ENCODE measurements at regions not wholly inside any gene's neighbourhood (a gene's known extent, or its start where the extent isn't known, plus 50 kb on each side); places are given as distances from the start of the nearest gene placed in this dataset.

- peaks cover 3% of the 10 kb centered on the region for H3K27me3 Mint-ChIP-seq
- H3K27ac Mint-ChIP-seq = no peak overlapping the region
- TF ChIP-seq CTCF (IDR thresholded peaks at IDR 0.05; ENCODE audit: unreplicated experiment) = no peak
- H3K4me1 Mint-ChIP-seq (ENCODE audit: low read depth) = no peaks in the 10 kb centered on the region
- no peaks in the 10 kb centered on the region for H3K36me3 Mint-ChIP-seq (ENCODE audit: insufficient read depth)
- no peaks in the 10 kb centered on the region for H3K9me3 Mint-ChIP-seq (ENCODE audit: low read depth)
- DNase-seq (ENCODE audit: low spot score, unreplicated experiment) = no peak
- no peak overlapping the region for H3K4me3 Mint-ChIP-seq (ENCODE audit: low read depth)
Observed at GRCh38 chr16:73768786-73769203, 527.8 kb upstream of the PSMD7 start.

- peaks cover 20% of the 10 kb centered on the region for H3K9me3 Mint-ChIP-seq (ENCODE audit: low read depth)
- TF ChIP-seq CTCF (IDR thresholded peaks at IDR 0.05; ENCODE audit: unreplicated experiment) = no peak
- no peaks in the 10 kb centered on the region for H3K4me1 Mint-ChIP-seq (ENCODE audit: low read depth)
- H3K36me3 Mint-ChIP-seq (ENCODE audit: insufficient read depth) = no peaks in the 10 kb centered on the region
- DNase-seq (ENCODE audit: low spot score, unreplicated experiment) = no peak
- peaks cover 3% of the 10 kb centered on the region for H3K27me3 Mint-ChIP-seq
- H3K27ac Mint-ChIP-seq = no peak overlapping the region
- no peak overlapping the region for H3K4me3 Mint-ChIP-seq (ENCODE audit: low read depth)
Observed at GRCh38 chr16:73764321-73764720, 532.3 kb upstream of the PSMD7 start.

GRCh38 chr16:73756289-73757178 lies 540.1 kb upstream of the PSMD7 start:
- no peak for DNase-seq (ENCODE audit: low spot score, unreplicated experiment)

GRCh38 chr16:73753931-73754330 lies 542.7 kb upstream of the PSMD7 start:
- Mint-ChIP-seq H3K4me3 (ENCODE audit: low read depth) (no peak overlapping the region), H3K27me3 (no peaks in the 10 kb centered on the region), H3K36me3 (ENCODE audit: insufficient read depth) (no peaks in the 10 kb centered on the region), H3K27ac (no peak overlapping the region), H3K4me1 (ENCODE audit: low read depth) (peaks cover 12% of the 10 kb centered on the region), H3K9me3 (ENCODE audit: low read depth) (peaks cover 4% of the 10 kb centered on the region)
- DNase-seq (ENCODE audit: low spot score, unreplicated experiment) = no peak
- no peak for TF ChIP-seq CTCF (IDR thresholded peaks at IDR 0.05; ENCODE audit: unreplicated experiment)

More at GRCh38 chr16:73756289-73757178, 540.1 kb upstream of the PSMD7 start:
- Mint-ChIP-seq H3K9me3 (ENCODE audit: low read depth) (peaks cover 18% of the 10 kb centered on the region), H3K27ac (no peak overlapping the region), H3K36me3 (ENCODE audit: insufficient read depth) (no peaks in the 10 kb centered on the region), H3K27me3 (no peaks in the 10 kb centered on the region), H3K4me1 (ENCODE audit: low read depth) (peaks cover 12% of the 10 kb centered on the region), H3K4me3 (ENCODE audit: low read depth) (no peak overlapping the region)
- TF ChIP-seq CTCF (IDR thresholded peaks at IDR 0.05; ENCODE audit: unreplicated experiment) = no peak

- no peak for DNase-seq (ENCODE audit: low spot score, unreplicated experiment)
- Mint-ChIP-seq H3K4me1 (ENCODE audit: low read depth) (peaks cover 2% of the 10 kb centered on the region), H3K27me3 (no peaks in the 10 kb centered on the region), H3K27ac (no peak overlapping the region), H3K36me3 (ENCODE audit: insufficient read depth) (no peaks in the 10 kb centered on the region), H3K9me3 (ENCODE audit: low read depth) (peaks cover 8% of the 10 kb centered on the region), H3K4me3 (ENCODE audit: low read depth) (no peak overlapping the region)
- TF ChIP-seq CTCF (IDR thresholded peaks at IDR 0.05; ENCODE audit: unreplicated experiment) = no peak
Observed at GRCh38 chr16:73750639-73751038, 546.0 kb upstream of the PSMD7 start.
